KMS-11 (cell line): ENCODE measurements at regions not wholly inside any gene's neighbourhood (a gene's known extent, or its start where the extent isn't known, plus 50 kb on each side); places are given as distances from the start of the nearest gene placed in this dataset.

ENCODE experiments used
- H2AFZ ChIP-seq: fragments of 200-600 bp; sonication (generic); 2 replicates; pipeline ENCODE4 v1.6.1; 2016; ENCODE audit warnings: antibody characterized with exemption, mixed run types, low read depth
- H3K27ac ChIP-seq: fragments of 200-600 bp; sonication (generic); 2 replicates; pipeline ENCODE4 v1.6.1; 2016; ENCODE audit warnings: mild to moderate bottlenecking, mixed run types
- H3K27me3 ChIP-seq: fragments of 200-600 bp; sonication (generic); 2 replicates; pipeline ENCODE4 v1.6.1; 2017; ENCODE audit warnings: mild to moderate bottlenecking, low read depth, mixed run types, moderate library complexity; ENCODE audit not compliant: insufficient read depth
- H3K36me3 ChIP-seq: fragments of 200-600 bp; sonication (generic); 2 replicates; pipeline ENCODE4 v1.6.1; 2017; ENCODE audit warnings: mild to moderate bottlenecking, mixed run types; ENCODE audit not compliant: insufficient read depth
- H3K4me1 ChIP-seq: fragments of 200-600 bp; sonication (generic); 2 replicates; pipeline ENCODE4 v1.6.1; 2016; ENCODE audit warnings: mild to moderate bottlenecking, low read depth, mixed run types; ENCODE audit not compliant: poor library complexity, severe bottlenecking
- H3K4me2 ChIP-seq: fragments of 200-600 bp; sonication (generic); 2 replicates; pipeline ENCODE4 v1.7.0; 2016; ENCODE audit warnings: mild to moderate bottlenecking, mixed run types
- H3K4me3 ChIP-seq: fragments of 200-600 bp; sonication (generic); IDR thresholded peaks from 2 replicates; pipeline ENCODE4 v1.6.1; 2017; ENCODE audit warnings: low read depth, low read length, mixed read lengths; ENCODE audit not compliant: insufficient read depth
- H3K79me2 ChIP-seq: fragments of 200-600 bp; sonication (generic); 2 replicates; pipeline ENCODE4 v1.6.1; 2016; ENCODE audit warnings: low read depth, mixed run types; ENCODE audit not compliant: insufficient read depth
- H3K9ac ChIP-seq: fragments of 200-600 bp; sonication (generic); 2 replicates; pipeline ENCODE4 v1.6.1; 2016; ENCODE audit warnings: mild to moderate bottlenecking, mixed run types
- H4K20me1 ChIP-seq: fragments of 200-600 bp; sonication (generic); 2 replicates; pipeline ENCODE4 v1.6.1; 2016; ENCODE audit warnings: mild to moderate bottlenecking, mixed run types; ENCODE audit not compliant: insufficient read depth
- CTCF ChIP-seq: fragments of 200-600 bp; sonication (generic); conservative IDR thresholded peaks from 2 replicates; pipeline ENCODE4 v1.6.1; 2017; ENCODE audit warnings: low read depth, mild to moderate bottlenecking, antibody characterized with exemption, low read length, moderate library complexity, mixed read lengths

GRCh38 chr5:56739990-56740389 is 75.4 kb upstream of the MAP3K1 start:
- Histone ChIP-seq H3K4me3 (no peak overlapping the region), H3K27me3 (no peaks in the 10 kb centered on the region), H3K4me2 (no peak overlapping the region), H3K79me2 (no peaks in the 10 kb centered on the region), H3K27ac (no peak overlapping the region), H3K4me1 (no peaks in the 10 kb centered on the region), H2AFZ (no peak overlapping the region), H3K9ac (no peak overlapping the region), H3K36me3 (no peaks in the 10 kb centered on the region), H4K20me1 (no peaks in the 10 kb centered on the region)
- TF ChIP-seq CTCF = no peak

GRCh38 chr5:56737951-56738606 is 77.3 kb upstream of the MAP3K1 start:
- Histone ChIP-seq H3K27me3 (no peaks in the 10 kb centered on the region), H2AFZ (no peak overlapping the region), H3K4me2 (no peak overlapping the region), H3K4me1 (no peaks in the 10 kb centered on the region), H3K36me3 (no peaks in the 10 kb centered on the region), H3K9ac (no peak overlapping the region), H3K4me3 (no peak overlapping the region), H4K20me1 (no peaks in the 10 kb centered on the region), H3K79me2 (no peaks in the 10 kb centered on the region), H3K27ac (no peak overlapping the region)
- TF ChIP-seq CTCF = no peak

GRCh38 chr5:56737002-56737621 is 78.2 kb upstream of the MAP3K1 start:
- no peak overlapping the region for H3K4me3 ChIP-seq
- H2AFZ ChIP-seq = no peak overlapping the region
- H3K79me2 ChIP-seq = no peaks in the 10 kb centered on the region
- no peaks in the 10 kb centered on the region for H3K36me3 ChIP-seq
- no peak overlapping the region for H3K9ac ChIP-seq
- H4K20me1 ChIP-seq = no peaks in the 10 kb centered on the region
- no peak for TF ChIP-seq CTCF
- no peaks in the 10 kb centered on the region for H3K27me3 ChIP-seq
- no peak overlapping the region for H3K27ac ChIP-seq
- H3K4me2 ChIP-seq = no peak overlapping the region
- H3K4me1 ChIP-seq = no peaks in the 10 kb centered on the region

GRCh38 chr5:56735849-56736641 is 79.3 kb upstream of the MAP3K1 start:
- no peak overlapping the region for H3K9ac ChIP-seq
- H3K79me2 ChIP-seq = no peaks in the 10 kb centered on the region
- no peaks in the 10 kb centered on the region for H4K20me1 ChIP-seq
- no peak overlapping the region for H3K4me3 ChIP-seq
- H3K4me1 ChIP-seq = no peaks in the 10 kb centered on the region
- H3K4me2 ChIP-seq = no peak overlapping the region
- no peak overlapping the region for H3K27ac ChIP-seq
- H3K27me3 ChIP-seq = no peaks in the 10 kb centered on the region
- no peak overlapping the region for H2AFZ ChIP-seq
- no peaks in the 10 kb centered on the region for H3K36me3 ChIP-seq
- no peak for TF ChIP-seq CTCF
